Prostate gland (tissue), 2 donors: ENCODE measurements at regions not wholly inside any gene's neighbourhood (a gene's known extent, or its start where the extent isn't known, plus 50 kb on each side); places are given as distances from the start of the nearest gene placed in this dataset.

ENCODE experiments used
- POLR2AphosphoS5 ChIP-seq: sonication (generic); formaldehyde crosslinking; IDR thresholded peaks from one replicate; pipeline ENCODE4 v1.6.1; 2017; ENCODE audit warnings: antibody characterized with exemption
- TF ChIP-seq, protein P1 (sequence below), 4 experiments: fragments of 200-600 bp in 2 of 4; fragments of 450-650 bp in 2 of 4; sonication (generic) in 2 of 4; IDR thresholded peaks; 1 replicate in 3 of 4; 2 replicates in 1 of 4; pipeline ENCODE4 v1.5.1; 2016 to 2019; ENCODE audit warnings: antibody characterized with exemption in 4 of 4, mild to moderate bottlenecking in 2 of 4, moderate library complexity in 2 of 4

DNA sequence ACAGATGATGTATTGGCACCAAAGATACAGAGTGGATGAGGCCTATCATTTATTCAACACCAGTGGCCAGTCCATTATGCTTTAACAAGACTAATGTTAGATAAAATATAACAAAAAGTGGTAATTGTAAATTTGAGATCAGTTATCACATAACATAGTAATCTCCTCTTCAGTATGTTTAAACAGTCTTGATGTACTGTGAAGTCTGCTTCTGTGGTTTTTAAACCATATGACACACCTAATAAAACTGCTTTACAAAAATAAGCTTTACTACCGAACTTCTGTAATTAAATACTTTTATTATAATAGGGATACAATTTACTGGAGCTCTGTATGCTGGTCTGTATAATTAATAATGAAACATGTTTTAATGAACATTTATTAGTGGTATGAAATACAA, 2156.1 kb upstream of the CELF4 start:
- TF ChIP-seq, protein P1, sequence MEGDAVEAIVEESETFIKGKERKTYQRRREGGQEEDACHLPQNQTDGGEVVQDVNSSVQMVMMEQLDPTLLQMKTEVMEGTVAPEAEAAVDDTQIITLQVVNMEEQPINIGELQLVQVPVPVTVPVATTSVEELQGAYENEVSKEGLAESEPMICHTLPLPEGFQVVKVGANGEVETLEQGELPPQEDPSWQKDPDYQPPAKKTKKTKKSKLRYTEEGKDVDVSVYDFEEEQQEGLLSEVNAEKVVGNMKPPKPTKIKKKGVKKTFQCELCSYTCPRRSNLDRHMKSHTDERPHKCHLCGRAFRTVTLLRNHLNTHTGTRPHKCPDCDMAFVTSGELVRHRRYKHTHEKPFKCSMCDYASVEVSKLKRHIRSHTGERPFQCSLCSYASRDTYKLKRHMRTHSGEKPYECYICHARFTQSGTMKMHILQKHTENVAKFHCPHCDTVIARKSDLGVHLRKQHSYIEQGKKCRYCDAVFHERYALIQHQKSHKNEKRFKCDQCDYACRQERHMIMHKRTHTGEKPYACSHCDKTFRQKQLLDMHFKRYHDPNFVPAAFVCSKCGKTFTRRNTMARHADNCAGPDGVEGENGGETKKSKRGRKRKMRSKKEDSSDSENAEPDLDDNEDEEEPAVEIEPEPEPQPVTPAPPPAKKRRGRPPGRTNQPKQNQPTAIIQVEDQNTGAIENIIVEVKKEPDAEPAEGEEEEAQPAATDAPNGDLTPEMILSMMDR (IDR thresholded peaks at IDR 0.05): no peak
- TF ChIP-seq POLR2AphosphoS5: no peak
